ENCODE measurements at regions not wholly inside any gene's neighbourhood (a gene's known extent, or its start where the extent isn't known, plus 50 kb on each side); places are given as distances from the start of the nearest gene placed in this dataset.

DNA sequence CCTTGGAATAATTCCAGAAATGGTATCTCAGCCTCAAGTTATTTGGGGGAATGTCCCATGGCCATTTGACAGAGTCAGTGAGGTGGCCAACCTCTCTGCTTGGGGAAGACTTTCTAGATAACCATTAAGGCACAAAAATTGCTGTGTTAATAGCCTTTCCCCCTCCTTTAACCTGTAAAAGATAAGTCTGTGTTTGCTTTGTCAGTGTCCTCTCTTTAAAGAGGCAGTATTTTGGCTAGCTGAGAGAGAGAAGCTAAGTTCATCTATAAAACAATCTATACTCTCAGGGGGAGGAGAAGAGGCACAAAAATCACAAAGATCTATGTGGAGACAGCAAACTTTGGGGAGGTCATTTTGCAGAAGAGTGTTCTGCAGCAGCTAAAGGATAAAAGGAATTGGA lies 72.1 kb downstream of the PLCE1 start:
- H3K27me3 ChIP-seq (ENCODE audit: control insufficient read depth, insufficient read depth, low read length) = no peaks in the 10 kb centered on the region
- no peak for DNase-seq (ENCODE audit: low read depth)
- H3K4me3 ChIP-seq (ENCODE audit: low read depth, low read length) = no peak overlapping the region
- no peak for TF ChIP-seq CTCF (IDR thresholded peaks at IDR 0.05; ENCODE audit: insufficient read depth, low read length, poor library complexity, severe bottlenecking)
- H3K36me3 ChIP-seq (ENCODE audit: control insufficient read depth, insufficient read depth, low read length) = no peaks in the 10 kb centered on the region

- no peaks in the 10 kb centered on the region for H3K27me3 ChIP-seq (ENCODE audit: control insufficient read depth, insufficient read depth, low read length)
- H3K36me3 ChIP-seq (ENCODE audit: control insufficient read depth, insufficient read depth, low read length) = no peaks in the 10 kb centered on the region
- no peak overlapping the region for H3K4me3 ChIP-seq (ENCODE audit: low read depth, low read length)
- no peak for TF ChIP-seq CTCF (IDR thresholded peaks at IDR 0.05; ENCODE audit: insufficient read depth, low read length, poor library complexity, severe bottlenecking)
- no peak for DNase-seq (ENCODE audit: low read depth)
Measured at GRCh38 chr10:94066411-94066810, 72.7 kb downstream of the PLCE1 start.

DNA sequence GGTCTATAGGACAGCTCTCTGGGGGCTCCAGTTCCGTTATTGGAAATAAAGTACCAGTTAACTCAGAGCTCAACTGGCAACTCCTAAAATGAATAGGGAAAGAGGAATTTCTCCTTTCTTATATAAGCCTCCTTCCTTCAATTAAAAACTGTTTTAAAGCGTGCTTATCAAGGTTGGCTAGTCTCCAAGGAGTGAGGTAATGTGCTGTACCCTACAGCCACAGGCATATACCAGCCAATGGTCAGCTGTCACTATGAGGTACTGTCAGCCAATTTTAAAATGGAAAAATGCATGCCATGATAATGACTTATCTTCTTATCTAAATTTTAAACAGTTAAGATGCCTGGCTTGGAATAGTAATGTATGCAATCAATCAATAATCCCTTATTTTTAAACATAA lies 76.2 kb downstream of the PLCE1 start:
- no peaks in the 10 kb centered on the region for H3K36me3 ChIP-seq (ENCODE audit: control insufficient read depth, insufficient read depth, low read length)
- H3K4me3 ChIP-seq (ENCODE audit: low read depth, low read length) = no peak overlapping the region
- TF ChIP-seq CTCF (IDR thresholded peaks at IDR 0.05; ENCODE audit: insufficient read depth, low read length, poor library complexity, severe bottlenecking) = no peak
- DNase-seq (ENCODE audit: low read depth) = no peak
- H3K27me3 ChIP-seq (ENCODE audit: control insufficient read depth, insufficient read depth, low read length) = no peaks in the 10 kb centered on the region

- H3K27me3 ChIP-seq (ENCODE audit: control insufficient read depth, insufficient read depth, low read length) = no peaks in the 10 kb centered on the region
- TF ChIP-seq CTCF (IDR thresholded peaks at IDR 0.05; ENCODE audit: insufficient read depth, low read length, poor library complexity, severe bottlenecking) = no peak
- H3K36me3 ChIP-seq (ENCODE audit: control insufficient read depth, insufficient read depth, low read length) = no peaks in the 10 kb centered on the region
- DNase-seq (ENCODE audit: low read depth) = no peak
- H3K4me3 ChIP-seq (ENCODE audit: low read depth, low read length) = no peak overlapping the region
Measured at GRCh38 chr10:94074462-94074861, 80.7 kb downstream of the PLCE1 start.

GRCh38 chr10:94075506-94075905 lies 81.8 kb downstream of the PLCE1 start:
- DNase-seq (ENCODE audit: low read depth) = no peak
- no peak for TF ChIP-seq CTCF (IDR thresholded peaks at IDR 0.05; ENCODE audit: insufficient read depth, low read length, poor library complexity, severe bottlenecking)
- Histone ChIP-seq H3K4me3 (ENCODE audit: low read depth, low read length) (no peak overlapping the region), H3K36me3 (ENCODE audit: control insufficient read depth, insufficient read depth, low read length) (no peaks in the 10 kb centered on the region), H3K27me3 (ENCODE audit: control insufficient read depth, insufficient read depth, low read length) (no peaks in the 10 kb centered on the region)

- H3K36me3 ChIP-seq (ENCODE audit: control insufficient read depth, insufficient read depth, low read length) = no peaks in the 10 kb centered on the region
- H3K27me3 ChIP-seq (ENCODE audit: control insufficient read depth, insufficient read depth, low read length) = no peaks in the 10 kb centered on the region
- H3K4me3 ChIP-seq (ENCODE audit: low read depth, low read length) = no peak overlapping the region
- TF ChIP-seq CTCF (IDR thresholded peaks at IDR 0.05; ENCODE audit: insufficient read depth, low read length, poor library complexity, severe bottlenecking) = peak; percentile 8
- DNase-seq (ENCODE audit: low read depth) = no peak
Measured at GRCh38 chr10:94076325-94076841, 82.7 kb downstream of the PLCE1 start.
